ENCODE measurements at regions not wholly inside any gene's neighbourhood (a gene's known extent, or its start where the extent isn't known, plus 50 kb on each side); places are given as distances from the start of the nearest gene placed in this dataset.

DNA sequence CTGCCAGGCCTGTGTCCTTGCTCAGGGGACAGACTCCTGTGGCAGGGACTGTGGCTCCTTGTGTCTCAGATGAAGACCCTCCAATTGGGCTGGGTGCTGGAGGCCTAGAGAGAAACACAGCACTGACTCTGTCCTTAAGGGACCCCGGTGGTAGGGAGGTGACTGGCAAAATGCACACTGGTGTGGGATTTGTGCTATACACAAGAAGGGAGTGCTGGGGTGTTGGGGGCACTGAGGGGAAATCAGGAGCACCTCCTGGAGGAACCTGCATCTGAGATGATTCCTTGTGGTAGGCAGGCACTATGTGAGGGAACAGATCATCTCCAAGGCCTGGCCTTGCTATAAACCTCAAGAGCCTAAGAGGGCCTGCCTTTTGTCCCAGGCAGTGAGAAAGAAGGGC is 149.2 kb downstream of the RPS24 start:
- no peak for TF ChIP-seq POLR2A (IDR thresholded peaks at IDR 0.05)
- no peak for TF ChIP-seq CTCF (IDR thresholded peaks at IDR 0.05)
